HepG2 (cell line): ENCODE measurements at regions not wholly inside any gene's neighbourhood (a gene's known extent, or its start where the extent isn't known, plus 50 kb on each side); places are given as distances from the start of the nearest gene placed in this dataset.

Source experiments
- ATAC-seq: fragments of 200-7000 bp; cut with Tn5 transposase; 3 replicates; pipeline ENCODE4 v1.9.1; 2020; ENCODE audit warnings: mild to moderate bottlenecking, moderate library complexity
- BruUV-seq: library from RNA; stranded (reverse); fragments of 400-500 nt; replicated peaks from 2 replicates; lab custom pipeline; 2021; lab: Mats Ljungman, UMichigan
- CTCF ChIA-PET: fragments of 300-600 bp; formaldehyde crosslinking; extraction: SDS; loops from one replicate; lab custom pipeline; 2021; ENCODE audit warnings: low total read pairs, inconsistent platforms, low intra/inter-chr PET ratio; lab: Yijun Ruan, JAX
- POLR2A ChIA-PET: fragments of 350-600 bp; sonication (Branson Sonifier 250); formaldehyde crosslinking; loops from one replicate; lab custom pipeline; 2020; ENCODE audit warnings: antibody characterized with exemption, inconsistent platforms; lab: Yijun Ruan, JAX
- DNase-seq: peaks from one replicate; pipeline ENCODE4 v3.0.0-alpha.2; 2015; ENCODE audit warnings: low spot score
- FAIRE-seq: peaks from 3 replicates; lab custom pipeline; 2011; peaks lifted over from hg19 to GRCh38; lab: Jason Lieb, UNC
- H2AFZ ChIP-seq: one replicate; pipeline ENCODE4 v1.6.1; 2011; ENCODE audit warnings: low read length, inconsistent platforms
- H3K27ac ChIP-seq: fragments of 300-600 bp; 3 replicates; pipeline ENCODE4 v1.8.0; 2011; ENCODE audit warnings: mixed run types, mild to moderate bottlenecking, mixed read lengths, low read length, inconsistent platforms; ENCODE audit not compliant: insufficient read depth; ENCODE audit errors: extremely low read length
- H3K27me3 ChIP-seq, 2 experiments: fragments of 200-600 bp in 1 of 2; 2 replicates in 1 of 2; 3 replicates in 1 of 2; pipeline versions ENCODE4 v1.6.0 to v1.8.0; 2011; ENCODE audit warnings: low read length in 2 of 2, mild to moderate bottlenecking in 2 of 2, moderate library complexity in 2 of 2, inconsistent platforms in 1 of 2; ENCODE audit not compliant: insufficient read depth in 2 of 2, control insufficient read depth in 1 of 2
- H3K36me3 ChIP-seq, 2 experiments: fragments of 200-600 bp in 1 of 2; replicated peaks in 1 of 2; 2 replicates in 1 of 2; 3 replicates in 1 of 2; pipeline versions ENCODE4 v1.5.1 to v1.8.0; 2011; ENCODE audit warnings: low read length in 2 of 2, inconsistent platforms in 1 of 2; ENCODE audit not compliant: insufficient read depth in 2 of 2, control insufficient read depth in 1 of 2
- H3K4me1 ChIP-seq: 2 replicates; pipeline ENCODE4 v1.5.1; 2012; ENCODE audit warnings: low read length, inconsistent platforms; ENCODE audit not compliant: insufficient read depth
- H3K4me2 ChIP-seq: 2 replicates; pipeline ENCODE4 v1.6.0; 2011; ENCODE audit warnings: low read depth, low read length, inconsistent platforms
- H3K4me3 ChIP-seq, 3 experiments: fragments of 200-600 bp in 1 of 3; sonication (generic), shearing (Covaris generic) in 1 of 3; replicated peaks in 1 of 3; 2 replicates each; pipeline ENCODE4 v1.5.1; 2011 to 2016; ENCODE audit warnings: low read length in 3 of 3, inconsistent platforms in 2 of 3, low read depth in 2 of 3, mild to moderate bottlenecking in 2 of 3, control low read depth in 1 of 3, mixed read lengths in 1 of 3; ENCODE audit not compliant: insufficient read depth in 1 of 3
- H3K79me2 ChIP-seq: one replicate; pipeline ENCODE4 v1.6.1; 2011; ENCODE audit warnings: low read length, inconsistent platforms; ENCODE audit not compliant: insufficient read depth
- H3K9ac ChIP-seq: 2 replicates; pipeline ENCODE4 v1.6.0; 2011; ENCODE audit warnings: mild to moderate bottlenecking, low read depth, low read length, inconsistent platforms; ENCODE audit not compliant: insufficient read depth
- H3K9me3 ChIP-seq: 2 replicates; pipeline ENCODE4 v1.5.1; 2012; ENCODE audit warnings: mild to moderate bottlenecking, low read length
- H4K20me1 ChIP-seq: 2 replicates; pipeline ENCODE4 v1.6.0; 2011; ENCODE audit warnings: inconsistent platforms, mild to moderate bottlenecking, low read length, moderate library complexity; ENCODE audit not compliant: insufficient read depth
- DMAP1 ChIP-seq: IDR thresholded peaks from 2 replicates; pipeline ENCODE4 v1.6.1; 2016
- RARG ChIP-seq: sonication (generic); formaldehyde crosslinking; IDR thresholded peaks from 2 replicates; pipeline ENCODE4 v1.4.0; 2020; ENCODE audit warnings: low read depth, mild to moderate bottlenecking, missing genetic modification reagents
- SUZ12 ChIP-seq: fragments of 150-350 bp; IDR thresholded peaks from 2 replicates; pipeline ENCODE4 v1.6.1; 2014; ENCODE audit warnings: low read depth, low read length
- ZFAT ChIP-seq: sonication (generic); formaldehyde crosslinking; conservative IDR thresholded peaks from 2 replicates; pipeline ENCODE4 v1.8.1; 2023; ENCODE audit warnings: missing genetic modification reagents, inconsistent platforms
- WGBS: methylation state at CpG from one replicate; pipeline ENCODE4 v1.1.6; 2017; ENCODE audit warnings: low lambda C conversion rate; 5-methylcytosine and 5-hydroxymethylcytosine counted together
- in situ Hi-C: cut with HindIII; loops from 2 replicates; pipeline ENCODE4 v1.10.0; 2017; ENCODE audit warnings: low pct_unique_long_range_greater_than_20kb; ENCODE audit not compliant: extremely low pct_ligation_motif_present
- intact Hi-C: fragments of 100-400 bp; cut with micrococcal nuclease; formaldehyde crosslinking; loops from one replicate; pipeline ENCODE4 v1.10.0; 2022; ENCODE audit not compliant: unreplicated experiment
- TF ChIP-seq, protein P1 (sequence below): sonication (generic); formaldehyde crosslinking; IDR thresholded peaks from 2 replicates; pipeline ENCODE4 v1.4.0; 2020; ENCODE audit warnings: missing genetic modification reagents
- TF ChIP-seq, protein P2 (sequence below): sonication (generic); formaldehyde crosslinking; IDR thresholded peaks from 2 replicates; pipeline ENCODE4 v1.5.0; 2020; ENCODE audit warnings: mild to moderate bottlenecking, missing genetic modification reagents, borderline replicate concordance

DNA sequence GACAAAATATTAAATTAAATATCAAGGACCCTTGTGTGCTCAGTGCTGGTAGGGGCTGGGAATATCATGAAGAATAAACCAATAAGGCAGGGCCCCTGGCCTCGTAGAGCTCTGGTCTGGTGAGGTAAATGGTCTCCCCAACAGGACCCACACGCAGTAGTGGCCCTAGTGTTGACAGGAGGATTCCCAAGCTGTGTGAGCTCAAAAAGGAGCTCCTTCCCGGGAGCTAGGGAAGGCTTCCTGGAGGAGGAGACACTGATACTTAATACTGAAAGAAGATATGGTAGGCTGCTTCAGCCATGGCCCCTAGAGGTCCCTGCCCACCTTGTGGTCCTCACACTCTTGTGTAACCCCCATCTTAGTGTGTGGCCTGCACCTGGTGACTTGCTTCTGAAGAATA is 209.1 kb downstream of the NFATC2 start:
- ATAC-seq, result no peak
- 8% methylated on average over 3 of the region's 3 CpGs for WGBS
- intact Hi-C loops, result no loop called here

More for the DNA sequence above, 209.1 kb downstream of the NFATC2 start:
- in situ Hi-C loops, result no loop called here
- Histone ChIP-seq H3K4me1 (no peaks in the 10 kb centered on the region), H3K27me3 (peaks cover 3 to 8% of the 10 kb centered on the region in 2 experiments; a peak in 1 of 5 replicates), H3K9ac (no peak overlapping the region), H3K36me3 (no peaks in the 10 kb centered on the region), H3K27ac (no peak overlapping the region), H4K20me1 (no peaks in the 10 kb centered on the region), H2AFZ (no peak overlapping the region)
- DNase-seq, result no peak
- no peak for FAIRE-seq
- CTCF ChIA-PET, result no interaction called here
- POLR2A ChIA-PET, result no interaction called here
- no peak for TF ChIP-seq RARG (CRISPR knock-in tag)
- no peak for TF ChIP-seq DMAP1 (CRISPR knock-in tag)
- TF ChIP-seq, protein P1, sequence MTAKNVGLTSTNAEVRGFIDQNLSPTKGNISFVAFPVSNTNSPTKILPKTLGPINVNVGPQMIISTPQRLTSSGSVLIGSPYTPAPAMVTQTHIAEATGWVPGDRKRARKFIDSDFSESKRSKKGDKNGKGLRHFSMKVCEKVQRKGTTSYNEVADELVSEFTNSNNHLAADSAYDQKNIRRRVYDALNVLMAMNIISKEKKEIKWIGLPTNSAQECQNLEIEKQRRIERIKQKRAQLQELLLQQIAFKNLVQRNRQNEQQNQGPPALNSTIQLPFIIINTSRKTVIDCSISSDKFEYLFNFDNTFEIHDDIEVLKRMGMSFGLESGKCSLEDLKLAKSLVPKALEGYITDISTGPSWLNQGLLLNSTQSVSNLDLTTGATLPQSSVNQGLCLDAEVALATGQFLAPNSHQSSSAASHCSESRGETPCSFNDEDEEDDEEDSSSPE (CRISPR knock-in tag), result no peak
- TF ChIP-seq SUZ12, result no peak
- no peak for TF ChIP-seq ZFAT
- TF ChIP-seq, protein P2, sequence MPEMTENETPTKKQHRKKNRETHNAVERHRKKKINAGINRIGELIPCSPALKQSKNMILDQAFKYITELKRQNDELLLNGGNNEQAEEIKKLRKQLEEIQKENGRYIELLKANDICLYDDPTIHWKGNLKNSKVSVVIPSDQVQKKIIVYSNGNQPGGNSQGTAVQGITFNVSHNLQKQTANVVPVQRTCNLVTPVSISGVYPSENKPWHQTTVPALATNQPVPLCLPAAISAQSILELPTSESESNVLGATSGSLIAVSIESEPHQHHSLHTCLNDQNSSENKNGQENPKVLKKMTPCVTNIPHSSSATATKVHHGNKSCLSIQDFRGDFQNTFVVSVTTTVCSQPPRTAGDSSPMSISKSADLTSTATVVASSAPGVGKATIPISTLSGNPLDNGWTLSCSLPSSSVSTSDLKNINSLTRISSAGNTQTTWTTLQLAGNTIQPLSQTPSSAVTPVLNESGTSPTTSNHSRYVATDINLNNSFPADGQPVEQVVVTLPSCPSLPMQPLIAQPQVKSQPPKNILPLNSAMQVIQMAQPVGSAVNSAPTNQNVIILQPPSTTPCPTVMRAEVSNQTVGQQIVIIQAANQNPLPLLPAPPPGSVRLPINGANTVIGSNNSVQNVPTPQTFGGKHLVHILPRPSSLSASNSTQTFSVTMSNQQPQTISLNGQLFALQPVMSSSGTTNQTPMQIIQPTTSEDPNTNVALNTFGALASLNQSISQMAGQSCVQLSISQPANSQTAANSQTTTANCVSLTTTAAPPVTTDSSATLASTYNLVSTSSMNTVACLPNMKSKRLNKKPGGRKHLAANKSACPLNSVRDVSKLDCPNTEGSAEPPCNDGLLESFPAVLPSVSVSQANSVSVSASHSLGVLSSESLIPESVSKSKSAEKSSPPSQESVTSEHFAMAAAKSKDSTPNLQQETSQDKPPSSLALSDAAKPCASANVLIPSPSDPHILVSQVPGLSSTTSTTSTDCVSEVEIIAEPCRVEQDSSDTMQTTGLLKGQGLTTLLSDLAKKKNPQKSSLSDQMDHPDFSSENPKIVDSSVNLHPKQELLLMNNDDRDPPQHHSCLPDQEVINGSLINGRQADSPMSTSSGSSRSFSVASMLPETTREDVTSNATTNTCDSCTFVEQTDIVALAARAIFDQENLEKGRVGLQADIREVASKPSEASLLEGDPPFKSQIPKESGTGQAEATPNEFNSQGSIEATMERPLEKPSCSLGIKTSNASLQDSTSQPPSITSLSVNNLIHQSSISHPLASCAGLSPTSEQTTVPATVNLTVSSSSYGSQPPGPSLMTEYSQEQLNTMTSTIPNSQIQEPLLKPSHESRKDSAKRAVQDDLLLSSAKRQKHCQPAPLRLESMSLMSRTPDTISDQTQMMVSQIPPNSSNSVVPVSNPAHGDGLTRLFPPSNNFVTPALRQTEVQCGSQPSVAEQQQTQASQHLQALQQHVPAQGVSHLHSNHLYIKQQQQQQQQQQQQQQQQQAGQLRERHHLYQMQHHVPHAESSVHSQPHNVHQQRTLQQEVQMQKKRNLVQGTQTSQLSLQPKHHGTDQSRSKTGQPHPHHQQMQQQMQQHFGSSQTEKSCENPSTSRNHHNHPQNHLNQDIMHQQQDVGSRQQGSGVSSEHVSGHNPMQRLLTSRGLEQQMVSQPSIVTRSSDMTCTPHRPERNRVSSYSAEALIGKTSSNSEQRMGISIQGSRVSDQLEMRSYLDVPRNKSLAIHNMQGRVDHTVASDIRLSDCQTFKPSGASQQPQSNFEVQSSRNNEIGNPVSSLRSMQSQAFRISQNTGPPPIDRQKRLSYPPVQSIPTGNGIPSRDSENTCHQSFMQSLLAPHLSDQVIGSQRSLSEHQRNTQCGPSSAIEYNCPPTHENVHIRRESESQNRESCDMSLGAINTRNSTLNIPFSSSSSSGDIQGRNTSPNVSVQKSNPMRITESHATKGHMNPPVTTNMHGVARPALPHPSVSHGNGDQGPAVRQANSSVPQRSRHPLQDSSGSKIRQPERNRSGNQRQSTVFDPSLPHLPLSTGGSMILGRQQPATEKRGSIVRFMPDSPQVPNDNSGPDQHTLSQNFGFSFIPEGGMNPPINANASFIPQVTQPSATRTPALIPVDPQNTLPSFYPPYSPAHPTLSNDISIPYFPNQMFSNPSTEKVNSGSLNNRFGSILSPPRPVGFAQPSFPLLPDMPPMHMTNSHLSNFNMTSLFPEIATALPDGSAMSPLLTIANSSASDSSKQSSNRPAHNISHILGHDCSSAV (CRISPR knock-in tag), result no peak
- TF ChIP-seq, all 625 proteins: peak for 0
- no peaks in the 10 kb centered on the region for H3K79me2 ChIP-seq
- H3K4me2 ChIP-seq, result no peak overlapping the region
- H3K4me3 ChIP-seq, result no peak overlapping the region
- no peaks in the 10 kb centered on the region for H3K9me3 ChIP-seq
- no TSS peak for BruUV-seq
